T-helper 2 cell treated with Interferon-gamma antibody and Interleukin-4, amounts not matched to agents 5 μg/mL and 100 μg/mL, for 36 hours (primary cell): ENCODE measurements at regions not wholly inside any gene's neighbourhood (a gene's known extent, or its start where the extent isn't known, plus 50 kb on each side); places are given as distances from the start of the nearest gene placed in this dataset.
"Not testable (repeated sequence)": the region's sequence is repeated elsewhere in the genome, so short reads cannot be mapped to it uniquely, and the experiment has no call there.

Experiments used
- DNase-seq: peaks from one replicate; pipeline ENCODE4 v3.0.0; 2021; ENCODE audit warnings: low spot score
- H3K27ac Mint-ChIP-seq: one replicate; pipeline ENCODE4 v1.8.0; 2021; ENCODE audit warnings: mild to moderate bottlenecking, mixed read lengths
- H3K27me3 Mint-ChIP-seq: one replicate; pipeline ENCODE4 v1.8.0; 2021; ENCODE audit warnings: low read depth, mixed read lengths
- H3K36me3 Mint-ChIP-seq: one replicate; pipeline ENCODE4 v1.8.0; 2021; ENCODE audit warnings: low read depth, mixed read lengths
- H3K4me1 Mint-ChIP-seq: one replicate; pipeline ENCODE4 v1.8.0; 2021; ENCODE audit warnings: low read depth, mixed read lengths
- H3K4me3 Mint-ChIP-seq: one replicate; pipeline ENCODE4 v1.8.0; 2022; ENCODE audit warnings: mild to moderate bottlenecking, moderate library complexity, mixed read lengths
- H3K9me3 Mint-ChIP-seq: one replicate; pipeline ENCODE4 v1.8.0; 2021; ENCODE audit warnings: mixed read lengths

DNA sequence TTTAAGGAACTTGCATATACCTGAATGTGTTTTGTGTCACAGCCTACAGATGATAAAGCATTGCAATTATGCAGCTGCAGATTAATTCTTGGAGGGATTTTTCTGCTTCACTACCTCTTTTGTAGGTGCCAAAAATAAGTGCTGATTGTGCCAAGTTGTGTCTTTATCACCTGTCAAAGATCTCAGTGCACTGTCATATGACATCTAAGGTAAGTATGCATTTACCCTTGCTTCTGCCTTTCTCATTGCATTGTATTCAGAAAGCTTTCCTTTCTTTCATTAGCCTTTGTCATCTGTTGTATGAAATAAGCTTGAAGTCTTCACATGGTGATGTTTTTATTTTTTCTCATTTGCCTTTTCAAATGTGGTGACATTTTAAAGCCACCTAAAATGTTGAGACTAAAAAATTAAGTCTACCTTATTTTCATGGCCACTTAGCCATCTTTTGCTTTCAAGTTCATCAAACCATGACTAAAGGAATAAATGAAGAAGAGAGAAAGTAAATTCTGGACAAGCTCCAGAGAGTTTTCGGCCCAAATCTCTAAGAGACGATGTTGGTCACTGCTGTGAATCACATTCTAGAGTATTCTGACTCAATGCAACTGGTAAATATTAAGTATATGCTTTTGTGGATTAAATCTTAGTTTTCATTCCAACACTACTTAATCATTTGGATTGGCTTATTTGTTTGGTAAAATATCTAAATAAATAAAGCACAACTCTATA, 381.8 kb upstream of the EPHA3 start:
- Mint-ChIP-seq H3K4me3 (no peak overlapping the region), H3K9me3 (peaks cover 18% of the 10 kb centered on the region), H3K27me3 (no peaks in the 10 kb centered on the region), H3K4me1 (no peaks in the 10 kb centered on the region), H3K27ac (no peak overlapping the region), H3K36me3 (no peaks in the 10 kb centered on the region)
- DNase-seq: no peak

DNA sequence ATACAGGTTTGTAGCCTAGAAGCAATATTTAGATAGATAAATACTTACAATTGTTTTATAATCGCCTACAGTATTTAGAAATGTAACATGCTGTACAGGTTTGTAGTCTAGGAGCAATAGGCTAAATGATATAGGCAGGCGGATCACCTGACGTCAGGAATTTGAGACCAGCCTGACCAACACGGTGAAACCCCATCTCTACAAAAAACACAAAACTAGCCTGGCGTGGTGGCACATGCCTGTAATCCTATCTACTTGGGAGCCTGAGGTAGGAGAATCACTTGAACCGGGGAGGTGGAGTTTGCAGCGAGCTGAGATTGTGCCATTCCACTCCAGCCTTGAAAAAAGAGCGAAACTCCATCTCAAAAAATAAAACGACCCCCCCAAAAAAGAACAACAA, 375.2 kb upstream of the EPHA3 start:
- Mint-ChIP-seq H3K36me3 (no peaks in the 10 kb centered on the region), H3K4me3 (no peak overlapping the region), H3K9me3 (peaks cover 10% of the 10 kb centered on the region), H3K4me1 (no peaks in the 10 kb centered on the region), H3K27me3 (no peaks in the 10 kb centered on the region), H3K27ac (no peak overlapping the region)
- no peak for DNase-seq

DNA sequence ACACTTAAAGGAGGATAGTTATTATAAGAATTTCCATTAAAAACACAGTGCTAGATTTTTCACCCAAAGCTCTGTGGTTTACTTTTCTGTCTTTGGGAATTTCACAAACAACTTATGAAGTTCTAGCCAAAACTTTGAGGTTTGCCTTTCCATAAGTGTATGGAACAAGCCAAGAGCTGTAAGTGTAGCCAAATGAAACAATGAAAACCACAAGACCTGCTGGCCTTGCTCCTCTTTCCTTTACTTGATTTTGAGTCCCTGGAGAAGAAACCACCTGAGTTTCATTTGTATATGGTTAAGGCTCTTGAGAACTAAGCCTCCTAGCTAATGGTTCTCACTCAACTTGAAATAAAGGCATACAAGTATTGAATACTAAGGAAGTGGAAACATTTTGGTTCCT, 365.3 kb upstream of the EPHA3 start:
- H3K36me3 Mint-ChIP-seq: no peaks in the 10 kb centered on the region
- no peaks in the 10 kb centered on the region for H3K4me1 Mint-ChIP-seq

DNA sequence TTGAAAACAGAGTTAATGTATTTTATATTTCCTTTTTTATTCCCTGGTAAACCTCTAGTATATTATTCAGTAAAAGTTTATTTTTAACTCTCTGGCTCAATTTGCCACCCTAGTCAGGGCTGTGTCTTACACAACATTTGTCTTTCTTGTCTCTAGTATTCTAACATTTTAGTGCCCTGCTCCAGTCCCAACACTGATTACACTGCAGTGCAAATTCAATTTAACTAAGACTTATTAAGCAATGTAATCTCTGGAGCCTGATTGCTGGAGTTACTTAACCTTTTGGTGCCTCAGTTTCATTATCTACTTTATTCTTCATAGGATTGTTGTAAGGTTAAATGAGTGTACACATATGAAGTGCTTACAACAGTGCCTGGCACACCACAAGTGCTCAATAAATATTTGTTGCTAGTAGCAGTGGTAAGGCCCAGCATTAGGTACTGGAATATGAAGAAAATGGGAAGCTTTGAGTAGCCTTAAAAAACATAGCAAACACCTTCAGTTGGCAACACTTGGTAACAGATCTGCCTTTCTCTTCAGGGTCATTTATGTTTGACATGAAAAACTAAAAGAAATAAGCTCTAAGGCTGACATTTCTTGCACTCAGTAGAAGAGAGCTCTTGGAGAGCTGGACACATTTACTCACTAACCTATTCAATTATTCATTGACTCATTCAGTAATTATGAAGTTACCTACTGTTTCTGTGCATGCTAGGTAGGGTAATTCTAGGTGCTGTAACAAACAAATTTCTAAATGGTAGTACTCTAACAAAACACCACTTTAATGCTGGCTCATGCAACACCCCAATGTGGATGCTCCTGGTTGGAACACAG, 364.5 kb upstream of the EPHA3 start:
- DNase-seq: no peak
- no peaks in the 10 kb centered on the region for H3K36me3 Mint-ChIP-seq
- H3K4me1 Mint-ChIP-seq: no peaks in the 10 kb centered on the region

More for the DNA sequence above, 365.3 kb upstream of the EPHA3 start:
- DNase-seq: no peak
- Mint-ChIP-seq H3K4me3 (no peak overlapping the region), H3K27ac (no peak overlapping the region), H3K9me3 (peaks cover 23% of the 10 kb centered on the region), H3K27me3 (no peaks in the 10 kb centered on the region)

DNA sequence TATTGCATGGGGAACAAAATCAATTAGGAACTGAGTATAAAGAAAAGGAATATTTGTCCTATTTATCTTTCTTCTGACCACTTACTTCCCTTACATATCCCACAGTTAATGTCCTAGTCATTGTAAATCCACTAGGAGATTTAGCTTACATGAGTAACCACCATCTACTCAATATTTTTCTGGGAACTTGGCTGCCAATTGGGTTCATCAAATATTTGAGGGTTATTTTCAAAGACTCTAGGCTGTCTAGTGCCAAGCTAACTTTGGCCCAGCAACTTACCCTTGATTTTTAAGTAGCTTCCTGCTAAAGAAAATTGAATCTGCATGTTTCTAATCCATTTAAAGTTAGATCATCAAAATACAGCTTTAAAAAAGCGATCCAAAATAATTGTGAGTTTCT, 362.5 kb upstream of the EPHA3 start:
- Mint-ChIP-seq H3K4me3 (no peak overlapping the region), H3K27me3 (no peaks in the 10 kb centered on the region), H3K36me3 (no peaks in the 10 kb centered on the region), H3K4me1 (no peaks in the 10 kb centered on the region), H3K9me3 (peaks cover 26% of the 10 kb centered on the region), H3K27ac (no peak overlapping the region)
- DNase-seq: no peak

More for the DNA sequence above, 364.5 kb upstream of the EPHA3 start:
- Mint-ChIP-seq H3K9me3 (peaks cover 22% of the 10 kb centered on the region), H3K27me3 (no peaks in the 10 kb centered on the region), H3K4me3 (no peak overlapping the region), H3K27ac (no peak overlapping the region)

DNA sequence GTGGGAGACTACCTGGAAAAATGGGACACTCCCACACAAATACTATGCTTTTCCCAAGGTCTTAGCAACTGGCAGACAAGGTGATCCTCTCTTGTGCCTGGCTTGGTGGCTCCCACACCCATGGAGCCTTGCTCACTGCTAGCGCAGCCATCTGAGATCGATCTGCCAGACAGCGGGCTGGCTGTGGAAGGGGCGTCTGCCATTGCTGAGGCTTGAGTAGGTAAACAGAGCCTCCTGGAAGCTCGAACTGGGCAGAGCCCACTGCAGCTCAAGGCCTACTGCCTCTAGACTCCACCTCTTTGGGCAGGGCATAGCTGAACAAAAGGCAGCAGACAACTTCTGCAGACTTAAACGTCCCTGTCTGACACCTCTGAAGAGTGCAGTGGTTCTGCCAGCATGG, 360.3 kb upstream of the EPHA3 start:
- not testable (repeated sequence) for H3K36me3 Mint-ChIP-seq, H3K4me1 Mint-ChIP-seq, H3K27ac Mint-ChIP-seq, H3K27me3 Mint-ChIP-seq, DNase-seq, H3K4me3 Mint-ChIP-seq
- H3K9me3 Mint-ChIP-seq: peaks cover 22% of the 10 kb centered on the region

DNA sequence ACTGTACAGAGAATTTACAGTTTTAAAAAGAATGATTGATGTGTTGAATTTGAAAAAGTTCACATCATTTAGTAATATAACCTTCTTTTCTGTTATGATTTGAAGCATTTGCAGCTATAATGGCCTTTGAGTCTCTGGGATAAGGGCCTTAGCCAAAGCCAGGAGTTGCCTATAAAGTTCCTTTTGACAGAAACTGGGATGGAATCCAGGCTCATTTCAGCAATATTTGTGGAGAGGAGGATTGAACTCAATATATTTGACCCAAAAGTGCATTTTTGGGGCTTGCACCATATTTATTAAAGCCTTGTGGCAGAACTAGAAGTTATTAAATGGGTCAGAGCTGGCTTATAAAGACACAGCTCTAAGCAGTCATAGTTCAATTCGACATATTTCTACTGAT, 348.7 kb upstream of the EPHA3 start:
- Mint-ChIP-seq H3K36me3 (no peaks in the 10 kb centered on the region), H3K4me1 (no peaks in the 10 kb centered on the region), H3K27ac (no peak overlapping the region), H3K4me3 (no peak overlapping the region), H3K27me3 (no peaks in the 10 kb centered on the region), H3K9me3 (peaks cover 13% of the 10 kb centered on the region)
- DNase-seq: no peak

DNA sequence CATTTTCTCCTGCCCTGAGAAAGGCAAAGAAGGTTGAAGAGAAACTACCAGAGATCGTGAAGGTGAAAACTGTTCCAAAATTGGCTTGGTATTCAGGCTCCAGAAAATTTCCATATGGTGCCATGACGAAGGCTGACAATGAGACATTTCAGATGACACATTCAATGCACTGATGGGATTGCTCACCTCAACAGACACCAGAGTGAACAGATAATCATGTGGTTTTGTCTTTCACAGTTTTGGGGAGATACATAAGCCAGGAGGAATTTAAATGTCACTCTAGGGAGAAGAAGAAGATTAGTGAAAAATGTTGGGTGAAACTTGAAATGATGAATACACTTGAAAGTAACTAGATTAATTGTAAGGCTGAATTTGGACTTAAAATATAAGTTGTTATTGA, 339.7 kb upstream of the EPHA3 start:
- Mint-ChIP-seq H3K36me3 (no peaks in the 10 kb centered on the region), H3K4me1 (no peaks in the 10 kb centered on the region), H3K27me3 (no peaks in the 10 kb centered on the region), H3K27ac (no peak overlapping the region), H3K9me3 (peaks cover 34% of the 10 kb centered on the region), H3K4me3 (no peak overlapping the region)
- DNase-seq: no peak

DNA sequence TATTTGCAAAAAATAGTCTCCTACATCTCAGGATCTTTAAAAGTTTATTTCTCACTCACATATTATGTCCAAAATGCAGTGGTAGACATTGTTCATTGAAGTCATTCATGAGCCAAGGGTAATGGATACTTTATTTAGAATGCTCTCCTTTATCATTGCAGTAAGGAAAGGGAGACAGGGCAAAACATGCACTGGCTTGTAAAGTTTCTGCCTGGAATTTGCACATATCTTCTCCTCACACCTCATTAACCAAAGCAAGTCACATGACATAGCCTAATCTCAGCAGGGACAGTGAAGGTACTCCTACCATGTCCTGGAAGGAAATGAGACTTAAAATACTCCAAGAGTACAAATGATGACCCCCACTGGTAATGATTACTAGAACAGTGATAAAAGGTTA, 333.7 kb upstream of the EPHA3 start:
- Mint-ChIP-seq H3K4me1 (no peaks in the 10 kb centered on the region), H3K4me3 (no peak overlapping the region), H3K36me3 (no peaks in the 10 kb centered on the region), H3K27ac (no peak overlapping the region), H3K27me3 (no peaks in the 10 kb centered on the region), H3K9me3 (peaks cover 24% of the 10 kb centered on the region)
- no peak for DNase-seq

DNA sequence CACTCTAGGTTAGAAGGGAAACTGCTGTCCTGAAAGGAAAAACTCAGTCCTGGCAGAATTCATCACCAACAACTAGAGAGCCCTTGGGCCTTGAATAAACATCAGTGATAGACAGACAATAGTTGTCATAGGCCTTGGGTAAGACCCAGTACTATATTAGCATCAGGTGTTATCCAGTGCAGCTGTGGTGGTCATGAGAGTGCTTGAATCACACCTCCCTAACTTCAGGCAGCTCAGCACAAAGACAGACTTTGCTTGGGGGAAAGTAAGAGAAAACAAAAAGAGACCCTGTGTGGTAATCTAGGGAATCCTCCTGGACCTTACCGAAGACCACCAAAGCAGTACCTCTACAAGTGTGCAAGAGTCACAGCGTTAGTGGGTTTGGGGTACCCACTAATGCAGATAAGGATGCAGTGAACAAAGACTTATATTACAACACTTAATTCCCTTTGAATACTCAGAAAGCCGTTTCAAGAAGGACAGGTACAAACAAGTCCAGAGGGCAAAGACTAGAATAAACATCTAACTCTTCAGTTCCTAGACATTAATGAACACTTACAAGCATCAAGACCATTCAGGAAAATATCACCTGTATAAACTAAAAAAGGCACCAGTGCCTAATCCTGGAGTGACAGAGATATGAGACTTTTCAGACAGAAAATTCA, 332.3 kb upstream of the EPHA3 start:
- Mint-ChIP-seq H3K4me1 (no peaks in the 10 kb centered on the region), H3K27ac (no peak overlapping the region), H3K9me3 (peaks cover 22% of the 10 kb centered on the region), H3K27me3 (no peaks in the 10 kb centered on the region), H3K36me3 (no peaks in the 10 kb centered on the region), H3K4me3 (no peak overlapping the region)
- no peak for DNase-seq

DNA sequence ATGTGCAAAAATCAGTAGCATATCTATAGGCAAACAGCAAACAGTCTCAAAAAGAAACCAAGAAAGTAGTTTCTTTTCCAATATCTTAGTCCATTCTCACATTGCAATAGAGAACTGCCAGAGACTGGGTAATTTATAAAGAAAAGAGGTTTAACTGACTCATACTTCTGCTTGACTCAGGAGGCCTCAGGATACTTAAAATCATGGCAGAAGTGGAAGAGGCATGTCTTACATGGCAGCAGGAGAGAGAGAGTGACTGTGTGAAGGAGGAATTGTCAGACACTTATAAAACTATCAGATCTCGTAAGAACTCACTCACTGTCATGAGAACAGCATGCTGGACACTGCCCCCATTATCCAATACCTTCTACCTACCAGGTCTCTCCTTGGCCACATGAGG, 327.9 kb upstream of the EPHA3 start:
- Mint-ChIP-seq H3K36me3 (no peaks in the 10 kb centered on the region), H3K27ac (no peak overlapping the region), H3K4me3 (no peak overlapping the region), H3K27me3 (no peaks in the 10 kb centered on the region), H3K4me1 (no peaks in the 10 kb centered on the region), H3K9me3 (peaks cover 22% of the 10 kb centered on the region)
- no peak for DNase-seq

DNA sequence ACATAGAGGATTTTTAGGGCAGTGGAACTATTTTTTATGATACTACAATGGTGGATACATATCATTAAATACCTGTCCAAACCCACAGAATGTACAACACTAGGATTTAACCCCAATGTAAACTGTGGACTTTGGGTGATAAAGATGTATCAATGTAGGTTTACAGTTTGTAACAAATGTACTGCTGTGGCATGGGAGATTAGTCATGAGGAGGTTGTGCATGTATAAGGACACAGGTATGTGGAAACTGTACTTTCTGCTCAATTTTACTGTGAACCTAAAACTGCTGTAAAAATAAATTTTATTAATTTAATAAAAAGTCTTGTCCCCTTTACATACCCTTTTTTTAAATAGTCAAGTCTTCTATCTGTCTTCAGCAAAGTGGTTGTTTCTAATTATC, 322.5 kb upstream of the EPHA3 start:
- Mint-ChIP-seq H3K36me3 (no peaks in the 10 kb centered on the region), H3K4me1 (no peaks in the 10 kb centered on the region), H3K27ac (no peak overlapping the region), H3K4me3 (no peak overlapping the region), H3K9me3 (peaks cover 15% of the 10 kb centered on the region), H3K27me3 (no peaks in the 10 kb centered on the region)
- no peak for DNase-seq

DNA sequence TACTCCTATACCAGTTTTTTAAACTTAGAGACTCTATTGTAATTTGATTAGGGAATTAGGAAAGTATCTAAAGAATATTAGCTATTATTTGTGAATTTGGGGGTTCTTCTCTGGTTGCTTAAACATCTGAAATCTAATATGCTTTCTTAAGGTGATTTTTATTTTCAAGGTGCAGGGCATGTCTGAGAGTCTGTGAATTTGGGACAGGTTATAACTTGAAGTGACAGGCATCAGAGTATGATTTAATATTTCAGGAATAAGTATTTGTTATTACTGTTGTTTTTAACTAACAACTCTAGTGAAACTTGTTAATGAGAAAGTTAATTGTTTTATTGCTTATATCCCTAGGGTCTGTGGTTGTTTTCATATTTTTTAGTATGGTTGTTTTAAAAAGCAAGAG, 321.6 kb upstream of the EPHA3 start:
- Mint-ChIP-seq H3K36me3 (no peaks in the 10 kb centered on the region), H3K27ac (no peak overlapping the region), H3K9me3 (peaks cover 18% of the 10 kb centered on the region), H3K4me3 (no peak overlapping the region), H3K27me3 (no peaks in the 10 kb centered on the region), H3K4me1 (no peaks in the 10 kb centered on the region)
- no peak for DNase-seq

DNA sequence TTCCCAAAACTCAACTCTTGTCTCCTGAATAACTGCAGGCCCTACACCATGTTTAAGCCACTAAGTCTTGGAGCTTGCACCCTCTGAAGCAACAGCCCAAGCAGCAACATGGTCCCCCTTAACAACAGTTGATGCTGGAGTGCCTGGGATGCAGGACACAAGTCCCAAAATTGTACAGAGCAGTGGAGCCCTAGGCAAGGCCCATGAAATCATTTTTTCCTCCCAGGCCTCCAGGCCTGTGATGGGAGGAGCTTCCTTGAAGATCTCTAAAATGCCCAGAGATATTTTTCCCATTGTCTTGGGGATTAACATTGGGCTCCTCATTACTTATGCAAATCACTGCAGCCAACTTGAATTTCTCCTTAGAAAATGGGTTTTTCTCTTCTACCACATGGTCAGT, 311.9 kb upstream of the EPHA3 start:
- H3K4me3 Mint-ChIP-seq: no peak overlapping the region
- H3K27ac Mint-ChIP-seq: no peak overlapping the region
- no peaks in the 10 kb centered on the region for H3K36me3 Mint-ChIP-seq
- H3K27me3 Mint-ChIP-seq: no peaks in the 10 kb centered on the region
- no peaks in the 10 kb centered on the region for H3K4me1 Mint-ChIP-seq
- peaks cover 64% of the 10 kb centered on the region for H3K9me3 Mint-ChIP-seq
- no peak for DNase-seq
